PC-9 (cell line): ENCODE measurements at regions not wholly inside any gene's neighbourhood (a gene's known extent, or its start where the extent isn't known, plus 50 kb on each side); places are given as distances from the start of the nearest gene placed in this dataset.

ENCODE experiments used
- BruUV-seq: library from RNA; stranded (reverse); fragments of 400-500 nt; replicated peaks from 2 replicates; lab custom pipeline; 2021; lab: Mats Ljungman, UMichigan
- CTCF ChIA-PET: fragments of 300-600 bp; sonication (Branson Sonifier 250); formaldehyde crosslinking; loops from one replicate; lab custom pipeline; 2022; ENCODE audit warnings: antibody characterized with exemption; lab: Charles Lee
- POLR2A ChIA-PET: fragments of 300-600 bp; sonication (Branson Sonifier 250); formaldehyde crosslinking; loops from one replicate; lab custom pipeline; 2022; ENCODE audit warnings: antibody characterized with exemption; ENCODE audit not compliant: unreplicated experiment; lab: Charles Lee
- DNase-seq, 2 experiments: peaks; one replicate each; pipeline versions ENCODE4 v3.0.0 to v3.0.0-alpha.2; 2015 to 2022; ENCODE audit warnings: mixed read lengths in 1 of 2
- H2AFZ ChIP-seq: fragments of 200-600 bp; sonication (generic); 2 replicates; pipeline ENCODE4 v1.8.1; 2017; ENCODE audit warnings: antibody characterized with exemption
- H3F3A ChIP-seq: fragments of 200-600 bp; sonication (generic); 2 replicates; pipeline ENCODE4 v1.8.1; 2017; ENCODE audit warnings: antibody characterized with exemption, mild to moderate bottlenecking, low read depth; ENCODE audit not compliant: insufficient read depth
- H3K27ac ChIP-seq: fragments of 200-600 bp; sonication (generic); 2 replicates; pipeline ENCODE4 v1.6.1; 2016; ENCODE audit warnings: mixed run types
- H3K27me3 ChIP-seq: fragments of 200-600 bp; sonication (generic); 2 replicates; pipeline ENCODE4 v1.6.1; 2016; ENCODE audit warnings: low read depth, mixed run types; ENCODE audit not compliant: insufficient read depth
- H3K36me3 ChIP-seq: fragments of 200-600 bp; sonication (generic); 2 replicates; pipeline ENCODE4 v1.6.1; 2016; ENCODE audit warnings: low read depth, mixed run types
- H3K4me1 ChIP-seq: fragments of 200-600 bp; sonication (generic); replicated peaks from 2 replicates; pipeline ENCODE4 v1.6.1; 2016; ENCODE audit warnings: mixed run types; ENCODE audit not compliant: insufficient read depth
- H3K4me2 ChIP-seq: fragments of 200-600 bp; sonication (generic); 2 replicates; pipeline ENCODE4 v1.6.1; 2017; ENCODE audit warnings: mixed run types
- H3K4me3 ChIP-seq: fragments of 200-600 bp; sonication (generic); 2 replicates; pipeline ENCODE4 v1.6.1; 2016; ENCODE audit warnings: mixed run types
- H3K79me2 ChIP-seq: fragments of 200-600 bp; sonication (generic); 2 replicates; pipeline ENCODE4 v1.6.1; 2017; ENCODE audit warnings: low read depth, mixed run types
- H3K9me2 ChIP-seq: fragments of 200-600 bp; sonication (generic); 2 replicates; pipeline ENCODE4 v1.8.1; 2017; ENCODE audit warnings: mild to moderate bottlenecking; ENCODE audit not compliant: insufficient read depth
- H3K9me3 ChIP-seq: fragments of 200-600 bp; sonication (generic); 2 replicates; pipeline ENCODE4 v1.8.1; 2016; ENCODE audit warnings: low read depth; ENCODE audit not compliant: insufficient read depth
- H4K20me1 ChIP-seq: fragments of 200-600 bp; sonication (generic); 2 replicates; pipeline ENCODE4 v1.8.1; 2017; ENCODE audit not compliant: insufficient read depth
- CTCF ChIP-seq: fragments of 200-600 bp; sonication (generic); conservative IDR thresholded peaks from 2 replicates; pipeline ENCODE4 v1.6.1; 2017; ENCODE audit warnings: mixed run types, antibody characterized with exemption, mild to moderate bottlenecking, moderate library complexity
- EZH2 ChIP-seq: fragments of 200-600 bp; sonication (generic); IDR thresholded peaks from 2 replicates; pipeline ENCODE4 v1.8.0; 2017; ENCODE audit warnings: antibody characterized with exemption, low read depth
- intact Hi-C: fragments of 100-400 bp; cut with micrococcal nuclease; formaldehyde crosslinking; loops from one replicate; pipeline ENCODE4 v1.10.0; 2022; ENCODE audit not compliant: unreplicated experiment

- Histone ChIP-seq H3K9me2 (no peaks in the 10 kb centered on the region), H3K4me3 (no peak overlapping the region), H3F3A (no peaks in the 10 kb centered on the region), H3K4me1 (no peaks in the 10 kb centered on the region), H3K9me3 (no peaks in the 10 kb centered on the region), H3K27me3 (no peaks in the 10 kb centered on the region), H3K79me2 (no peaks in the 10 kb centered on the region), H3K4me2 (no peak overlapping the region), H3K27ac (no peak overlapping the region), H2AFZ (no peak overlapping the region), H3K36me3 (no peaks in the 10 kb centered on the region), H4K20me1 (no peaks in the 10 kb centered on the region)
- CTCF ChIA-PET, result no interaction called here
- no TSS peak for BruUV-seq
- no peak for TF ChIP-seq CTCF
- DNase-seq, result no peak
- intact Hi-C loops, result no loop called here
- POLR2A ChIA-PET, result no interaction called here
These were observed 304.3 kb upstream of the MGAT5 start for GRCh38 chr2:133949595-133949994.

GRCh38 chr2:133951209-133951608, 302.7 kb upstream of the MGAT5 start:
- intact Hi-C loops, result no loop called here
- POLR2A ChIA-PET, result no interaction called here

GRCh38 chr2:133952420-133952819, 301.5 kb upstream of the MGAT5 start:
- ChIA-PET POLR2A (no interaction called here), CTCF (no interaction called here)
- TF ChIP-seq EZH2, result no peak
- TF ChIP-seq CTCF, result no peak
- H2AFZ ChIP-seq, result no peak overlapping the region
- no peaks in the 10 kb centered on the region for H3K79me2 ChIP-seq
- H3K4me1 ChIP-seq, result no peaks in the 10 kb centered on the region
- no peaks in the 10 kb centered on the region for H3K9me3 ChIP-seq
- H3K4me2 ChIP-seq, result no peak overlapping the region
- no peaks in the 10 kb centered on the region for H4K20me1 ChIP-seq
- H3K27me3 ChIP-seq, result peaks cover 13% of the 10 kb centered on the region
- H3K27ac ChIP-seq, result no peak overlapping the region
- DNase-seq, result no peak
- intact Hi-C loops, result no loop called here
- no peak overlapping the region for H3K4me3 ChIP-seq
- H3K36me3 ChIP-seq, result no peaks in the 10 kb centered on the region
- no peaks in the 10 kb centered on the region for H3F3A ChIP-seq
- BruUV-seq, result no TSS peak
- H3K9me2 ChIP-seq, result no peaks in the 10 kb centered on the region

More at GRCh38 chr2:133951209-133951608, 302.7 kb upstream of the MGAT5 start:
- Histone ChIP-seq H3K36me3 (no peaks in the 10 kb centered on the region), H2AFZ (no peak overlapping the region), H3K4me2 (no peak overlapping the region), H3K27ac (no peak overlapping the region), H3K9me2 (no peaks in the 10 kb centered on the region), H4K20me1 (no peaks in the 10 kb centered on the region), H3K4me1 (no peaks in the 10 kb centered on the region), H3K9me3 (no peaks in the 10 kb centered on the region), H3K79me2 (no peaks in the 10 kb centered on the region), H3K27me3 (peaks cover 3% of the 10 kb centered on the region; the same call in 1 of the 2 replicates), H3F3A (no peaks in the 10 kb centered on the region), H3K4me3 (no peak overlapping the region)
- CTCF ChIA-PET, result no interaction called here
- BruUV-seq, result no TSS peak
- no peak for DNase-seq
- TF ChIP-seq CTCF (no peak), EZH2 (no peak)
